HCT116 (cell line): ENCODE measurements at regions not wholly inside any gene's neighbourhood (a gene's known extent, or its start where the extent isn't known, plus 50 kb on each side); places are given as distances from the start of the nearest gene placed in this dataset.

Experiments used
- ATAC-seq: fragments of 200-7000 bp; cut with Tn5 transposase; 2 replicates; pipeline ENCODE4 v1.9.1; 2020; ENCODE audit warnings: mild to moderate bottlenecking, moderate library complexity
- BruUV-seq: library from RNA; stranded (reverse); fragments of 400-500 nt; replicated peaks from 2 replicates; lab custom pipeline; 2021; lab: Mats Ljungman, UMichigan
- CTCF ChIA-PET: fragments of 300-600 bp; sonication (Branson Sonifier 250); formaldehyde crosslinking; loops from one replicate; lab custom pipeline; 2021; ENCODE audit warnings: antibody characterized with exemption; lab: Charles Lee
- POLR2A ChIA-PET: fragments of 300-600, 350-600 bp; sonication (Branson Sonifier 250); formaldehyde crosslinking; loops from one replicate; lab custom pipeline; 2021; ENCODE audit warnings: antibody characterized with exemption; lab: Charles Lee
- RAD21 ChIA-PET, 2 experiments: fragments of 300-600 bp; sonication (Branson Sonifier 250); formaldehyde crosslinking; loops; one replicate each; lab custom pipeline; 2023; ENCODE audit warnings: low total read pairs in 2 of 2; ENCODE audit not compliant: uncharacterized antibody in 2 of 2, unreplicated experiment in 2 of 2, low non-redundant PET in 1 of 2; lab: Charles Lee
- DNase-seq: peaks from one replicate; pipeline ENCODE4 v3.0.0-alpha.2; 2010; ENCODE audit warnings: low read depth, low spot score
- H2AFZ ChIP-seq: fragments of 200-600 bp; shearing (Covaris generic), sonication (generic); 2 replicates; pipeline ENCODE4 v1.6.1; 2017; ENCODE audit warnings: low read depth, mixed run types, mixed read lengths, antibody characterized with exemption, low read length; ENCODE audit not compliant: poor library complexity, severe bottlenecking
- H3K27ac ChIP-seq: 2 replicates; pipeline ENCODE4 v1.5.1; 2012; ENCODE audit warnings: low read depth, low read length
- H3K27me3 ChIP-seq: fragments of 200-600 bp; sonication (generic); 2 replicates; pipeline ENCODE4 v1.6.1; 2016; ENCODE audit warnings: mixed run types, low read length, mixed read lengths; ENCODE audit not compliant: insufficient read depth
- H3K36me3 ChIP-seq, 2 experiments: fragments of 200-500 bp in 1 of 2; fragments of 200-600 bp in 1 of 2; sonication (Bioruptor generic) in 1 of 2; sonication (generic) in 1 of 2; 2 replicates each; pipeline versions ENCODE4 v1.5.1 to v1.6.1; 2014 to 2016; ENCODE audit warnings: low read length in 2 of 2, inconsistent platforms in 1 of 2, mixed read lengths in 1 of 2, mixed run types in 1 of 2; ENCODE audit not compliant: insufficient read depth in 2 of 2, control insufficient read depth in 1 of 2
- H3K4me1 ChIP-seq, 2 experiments: fragments of 200-600 bp in 1 of 2; sonication (generic) in 1 of 2; 2 replicates each; pipeline versions ENCODE4 v1.5.1 to v1.6.1; 2012 to 2017; ENCODE audit warnings: low read length in 2 of 2, inconsistent platforms in 1 of 2, mild to moderate bottlenecking in 1 of 2, mixed read lengths in 1 of 2, mixed run types in 1 of 2, moderate library complexity in 1 of 2; ENCODE audit not compliant: insufficient read depth in 2 of 2, control insufficient read depth in 1 of 2
- H3K4me2 ChIP-seq: fragments of 200-600 bp; sonication (generic); 2 replicates; pipeline ENCODE4 v1.6.1; 2017; ENCODE audit warnings: mixed run types, low read length, mixed read lengths
- H3K4me3 ChIP-seq, 2 experiments: fragments of 200-600 bp in 1 of 2; sonication (generic) in 1 of 2; replicated peaks in 1 of 2; 2 replicates each; pipeline ENCODE4 v1.5.1; 2011 to 2016; ENCODE audit warnings: low read length in 2 of 2, control low read depth in 1 of 2, low read depth in 1 of 2, mild to moderate bottlenecking in 1 of 2, mixed read lengths in 1 of 2, mixed run types in 1 of 2
- H3K79me2 ChIP-seq: fragments of 200-600 bp; sonication (generic); 2 replicates; pipeline ENCODE4 v1.6.1; 2017; ENCODE audit warnings: mild to moderate bottlenecking, mixed run types, low read length, moderate library complexity, mixed read lengths; ENCODE audit not compliant: insufficient read depth
- H3K9ac ChIP-seq: fragments of 200-600 bp; sonication (generic); 2 replicates; pipeline ENCODE4 v1.6.1; 2016; ENCODE audit warnings: low read length, mixed read lengths
- H3K9me2 ChIP-seq: fragments of 200-600 bp; sonication (generic), shearing (Covaris generic); 2 replicates; pipeline ENCODE4 v1.6.1; 2017; ENCODE audit warnings: mixed run types, mild to moderate bottlenecking, moderate library complexity; ENCODE audit not compliant: insufficient read depth
- H3K9me3 ChIP-seq, 2 experiments: fragments of 200-500 bp in 1 of 2; fragments of 200-600 bp in 1 of 2; sonication (Bioruptor generic) in 1 of 2; sonication (generic) in 1 of 2; 2 replicates each; pipeline ENCODE4 v1.6.1; 2014 to 2017; ENCODE audit warnings: low read length in 2 of 2, mixed read lengths in 2 of 2, inconsistent platforms in 1 of 2, low read depth in 1 of 2, mild to moderate bottlenecking in 1 of 2, mixed run types in 1 of 2, moderate library complexity in 1 of 2; ENCODE audit not compliant: control insufficient read depth in 1 of 2, insufficient read depth in 1 of 2
- H4K20me1 ChIP-seq: fragments of 200-600 bp; sonication (generic), shearing (Covaris generic); 2 replicates; pipeline ENCODE4 v1.6.1; 2017; ENCODE audit warnings: mixed run types, mild to moderate bottlenecking, moderate library complexity; ENCODE audit not compliant: insufficient read depth
- ATF3 ChIP-seq: IDR thresholded peaks from 2 replicates; pipeline ENCODE4 v1.6.1; 2012
- CBX3 ChIP-seq: IDR thresholded peaks from 2 replicates; pipeline ENCODE4 v1.6.1; 2012; ENCODE audit warnings: low read depth
- CEBPB ChIP-seq: IDR thresholded peaks from 2 replicates; pipeline ENCODE4 v1.6.1; 2012; ENCODE audit warnings: low read depth
- CTCF ChIP-seq, 3 experiments: fragments of 200-600 bp in 1 of 3; sonication (generic) in 1 of 3; IDR thresholded peaks in 2 of 3; conservative IDR thresholded peaks in 1 of 3; 2 replicates each; pipeline ENCODE4 v1.5.1; 2012 to 2017; ENCODE audit warnings: low read depth in 2 of 3, low read length in 2 of 3, antibody characterized with exemption in 1 of 3, borderline replicate concordance in 1 of 3, control low read depth in 1 of 3, mild to moderate bottlenecking in 1 of 3, mixed read lengths in 1 of 3, mixed run types in 1 of 3, moderate library complexity in 1 of 3; ENCODE audit not compliant: insufficient read depth in 1 of 3
- EGR1 ChIP-seq: IDR thresholded peaks from 2 replicates; pipeline ENCODE4 v1.6.1; 2012; ENCODE audit warnings: low read depth
- ELF1 ChIP-seq: IDR thresholded peaks from 2 replicates; pipeline ENCODE4 v1.6.1; 2012; ENCODE audit warnings: low read depth, borderline replicate concordance
- EZH2 ChIP-seq: fragments of 200-600 bp; sonication (generic); IDR thresholded peaks from 2 replicates; pipeline ENCODE4 v1.6.1; 2017; ENCODE audit warnings: antibody characterized with exemption, mixed run types
- FOSL1 ChIP-seq: IDR thresholded peaks from 2 replicates; pipeline ENCODE4 v1.6.1; 2012; ENCODE audit warnings: low read depth
- POLR2A ChIP-seq: IDR thresholded peaks from 2 replicates; pipeline ENCODE4 v1.7.0; 2011; ENCODE audit warnings: borderline replicate concordance; ENCODE audit not compliant: insufficient read depth, insufficient read length; ENCODE audit errors: extremely low read depth
- RAD21 ChIP-seq: IDR thresholded peaks from 2 replicates; pipeline ENCODE4 v1.6.1; 2012; ENCODE audit warnings: low read depth, mild to moderate bottlenecking
- SIN3A ChIP-seq: IDR thresholded peaks from 2 replicates; pipeline ENCODE4 v1.6.1; 2012; ENCODE audit warnings: low read depth
- SP1 ChIP-seq: IDR thresholded peaks from 2 replicates; pipeline ENCODE4 v1.6.1; 2012; ENCODE audit warnings: low read depth
- TCF7L2 ChIP-seq: IDR thresholded peaks from 2 replicates; pipeline ENCODE4 v1.7.0; 2011; ENCODE audit warnings: borderline replicate concordance, inconsistent platforms; ENCODE audit not compliant: insufficient read depth, insufficient read length; ENCODE audit errors: extremely low read depth
- YY1 ChIP-seq: IDR thresholded peaks from 2 replicates; pipeline ENCODE4 v1.6.1; 2011; ENCODE audit warnings: low read length, low read depth, moderate library complexity, mild to moderate bottlenecking; ENCODE audit not compliant: insufficient replicate concordance; ENCODE audit errors: extremely low read depth
- ZFX ChIP-seq: fragments of 450-650 bp; IDR thresholded peaks from 2 replicates; pipeline ENCODE4 v1.6.1; 2017
- ZNF274 ChIP-seq: fragments of 200-500 bp; sonication (Bioruptor generic); IDR thresholded peaks from 2 replicates; pipeline ENCODE4 v1.6.1; 2014; ENCODE audit warnings: mild to moderate bottlenecking, low read depth, low read length, inconsistent platforms
- intact Hi-C: fragments of 100-400 bp; cut with micrococcal nuclease; formaldehyde crosslinking; loops from 2 replicates; pipeline ENCODE4 v1.10.0; 2022
- TF ChIP-seq, protein P1 (sequence below): IDR thresholded peaks from 2 replicates; pipeline ENCODE4 v1.6.1; 2012

DNA sequence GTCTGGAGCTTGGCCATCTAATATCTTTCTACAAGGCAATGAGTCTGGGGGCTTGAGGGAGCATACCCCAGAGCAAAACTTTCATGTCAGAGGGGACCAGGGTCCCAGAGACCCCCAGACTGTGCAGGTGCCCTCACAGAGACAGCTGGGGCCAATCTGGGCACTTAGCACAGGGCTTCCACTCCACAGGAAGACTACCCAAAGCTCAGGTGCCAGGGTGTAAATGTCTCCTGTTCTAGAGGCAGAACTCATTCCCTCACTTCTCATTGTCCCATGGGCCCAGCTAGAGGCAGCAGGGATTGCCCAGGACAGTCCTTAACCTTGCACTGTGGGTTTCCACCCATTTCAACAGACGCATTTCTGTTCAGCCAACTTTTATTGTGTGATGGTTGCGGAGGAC is 246.9 kb downstream of the ACTR3B start:
- ChIA-PET CTCF (no interaction called here), RAD21 (no interaction called here)
- no peak for ATAC-seq
- no TSS peak for BruUV-seq
- no peak for DNase-seq
- H3K4me2 ChIP-seq, result no peak overlapping the region
- H3K27me3 ChIP-seq, result peaks cover 7% of the 10 kb centered on the region; the same call in 1 of the 2 replicates
- no peaks in the 10 kb centered on the region for H3K79me2 ChIP-seq
- H3K9ac ChIP-seq, result no peak overlapping the region
- H4K20me1 ChIP-seq, result no peaks in the 10 kb centered on the region
- intact Hi-C loops, result no loop called here
- no peaks in the 10 kb centered on the region for H3K36me3 ChIP-seq
- H2AFZ ChIP-seq, result no peak overlapping the region
- no peaks in the 10 kb centered on the region for H3K4me1 ChIP-seq
- no peak overlapping the region for H3K4me3 ChIP-seq
- H3K9me3 ChIP-seq, result no peaks in the 10 kb centered on the region
- H3K9me2 ChIP-seq, result no peaks in the 10 kb centered on the region
- TF ChIP-seq ZFX, result no peak
- TF ChIP-seq, all 23 proteins: peak for 0
- no peak overlapping the region for H3K27ac ChIP-seq
- POLR2A ChIA-PET, result no interaction called here

- CTCF ChIA-PET, result no interaction called here
- no TSS peak for BruUV-seq
- intact Hi-C loops, result no loop called here
- TF ChIP-seq TCF7L2 (no peak), ZNF274 (no peak), ELF1 (no peak), CTCF (IDR thresholded peaks at IDR 0.05 in 2 of 3, conservative IDR thresholded peaks at IDR 0.05 in 1 of 3; ENCODE audit: borderline replicate concordance in 1 of 3, insufficient read depth in 1 of 3, low read depth in 2 of 3, low read length in 2 of 3) (no peak), CEBPB (no peak), ATF3 (no peak), POLR2A (no peak), SIN3A (no peak), EZH2 (no peak), CBX3 (no peak), FOSL1 (no peak), ZFX (no peak), YY1 (no peak), SP1 (no peak), RAD21 (no peak), EGR1 (no peak)
- TF ChIP-seq, protein P1, sequence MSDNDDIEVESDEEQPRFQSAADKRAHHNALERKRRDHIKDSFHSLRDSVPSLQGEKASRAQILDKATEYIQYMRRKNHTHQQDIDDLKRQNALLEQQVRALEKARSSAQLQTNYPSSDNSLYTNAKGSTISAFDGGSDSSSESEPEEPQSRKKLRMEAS, result no peak
- H3K4me3 ChIP-seq, result no peak overlapping the region
- DNase-seq, result no peak
- H3K36me3 ChIP-seq, result no peaks in the 10 kb centered on the region
- peaks cover 7% of the 10 kb centered on the region; the same call in 1 of the 2 replicates for H3K27me3 ChIP-seq
- H3K4me1 ChIP-seq, result no peaks in the 10 kb centered on the region
- H2AFZ ChIP-seq, result no peak overlapping the region
- H3K9me2 ChIP-seq, result no peaks in the 10 kb centered on the region
- RAD21 ChIA-PET, result no interaction called here
- H3K27ac ChIP-seq, result no peak overlapping the region
- ATAC-seq, result no peak
- H3K9ac ChIP-seq, result no peak overlapping the region
- H3K4me2 ChIP-seq, result no peak overlapping the region
- H4K20me1 ChIP-seq, result no peaks in the 10 kb centered on the region
- H3K79me2 ChIP-seq, result no peaks in the 10 kb centered on the region
- H3K9me3 ChIP-seq, result no peaks in the 10 kb centered on the region
- POLR2A ChIA-PET, result no interaction called here
Measured at GRCh38 chr7:153006911-153007310, 247.4 kb downstream of the ACTR3B start.
